ENCODE measurements at regions not wholly inside any gene's neighbourhood (a gene's known extent, or its start where the extent isn't known, plus 50 kb on each side); places are given as distances from the start of the nearest gene placed in this dataset.

- H3K27ac Mint-ChIP-seq = no peak overlapping the region
- CTCF ChIA-PET = no interaction called here
These were observed 359.8 kb downstream of the LTN1 start for GRCh38 chr21:28632755-28633408.

GRCh38 chr21:28627691-28628090 is 365.0 kb downstream of the LTN1 start:
- no peak overlapping the region for H3K9ac ChIP-seq (ENCODE audit: low read length)
- H3K27ac Mint-ChIP-seq = no peak overlapping the region
- H3K4me2 ChIP-seq (replicated peaks; ENCODE audit: low read depth, low read length, poor library complexity, severe bottlenecking) = no peak overlapping the region
- ChIA-PET POLR2A (no interaction called here), CTCF (no interaction called here)
- H3K79me2 ChIP-seq (ENCODE audit: control insufficient read depth, insufficient read depth, low read length) = no peaks in the 10 kb centered on the region
- H3K4me1 ChIP-seq (ENCODE audit: control insufficient read depth in 2 of 2, insufficient read depth in 2 of 2, low read length in 2 of 2) = no peaks in the 10 kb centered on the region
- DNase-seq = no peak
- intact Hi-C loops (cut with micrococcal nuclease) = no loop called here
- ATAC-seq (ENCODE audit: low read depth) = no peak
- H3K4me3 ChIP-seq (ENCODE audit: control extremely low read depth in 1 of 5, extremely low read depth in 1 of 5, insufficient read depth in 1 of 5, low read depth in 2 of 5, low read length in 4 of 5) = no peak overlapping the region
- H3K27me3 ChIP-seq (replicated peaks in 1 of 4; ENCODE audit: control extremely low read depth in 1 of 4, control insufficient read depth in 3 of 4, insufficient read depth in 4 of 4, low read length in 3 of 4) = no peaks in the 10 kb centered on the region
- no peaks in the 10 kb centered on the region for H3K9me3 Mint-ChIP-seq (ENCODE audit: insufficient read depth)
- no peak overlapping the region for H3K27ac ChIP-seq (ENCODE audit: low read length in 2 of 2)
- no peaks in the 10 kb centered on the region for H3K4me1 Mint-ChIP-seq
- no peaks in the 10 kb centered on the region for H3K27me3 Mint-ChIP-seq
- no peak overlapping the region for H3K4me3 Mint-ChIP-seq
- H4K20me1 ChIP-seq (ENCODE audit: control insufficient read depth, insufficient read depth, low read length, poor library complexity, severe bottlenecking) = no peaks in the 10 kb centered on the region
- H2AFZ ChIP-seq (ENCODE audit: insufficient read depth, low read depth, low read length, poor library complexity, severe bottlenecking) = no peak overlapping the region
- no peak for TF ChIP-seq EZH2 (IDR thresholded peaks at IDR 0.05; ENCODE audit: borderline replicate concordance, insufficient read depth, low read depth, low read length, poor library complexity, severe bottlenecking)
- TF ChIP-seq, protein P1, sequence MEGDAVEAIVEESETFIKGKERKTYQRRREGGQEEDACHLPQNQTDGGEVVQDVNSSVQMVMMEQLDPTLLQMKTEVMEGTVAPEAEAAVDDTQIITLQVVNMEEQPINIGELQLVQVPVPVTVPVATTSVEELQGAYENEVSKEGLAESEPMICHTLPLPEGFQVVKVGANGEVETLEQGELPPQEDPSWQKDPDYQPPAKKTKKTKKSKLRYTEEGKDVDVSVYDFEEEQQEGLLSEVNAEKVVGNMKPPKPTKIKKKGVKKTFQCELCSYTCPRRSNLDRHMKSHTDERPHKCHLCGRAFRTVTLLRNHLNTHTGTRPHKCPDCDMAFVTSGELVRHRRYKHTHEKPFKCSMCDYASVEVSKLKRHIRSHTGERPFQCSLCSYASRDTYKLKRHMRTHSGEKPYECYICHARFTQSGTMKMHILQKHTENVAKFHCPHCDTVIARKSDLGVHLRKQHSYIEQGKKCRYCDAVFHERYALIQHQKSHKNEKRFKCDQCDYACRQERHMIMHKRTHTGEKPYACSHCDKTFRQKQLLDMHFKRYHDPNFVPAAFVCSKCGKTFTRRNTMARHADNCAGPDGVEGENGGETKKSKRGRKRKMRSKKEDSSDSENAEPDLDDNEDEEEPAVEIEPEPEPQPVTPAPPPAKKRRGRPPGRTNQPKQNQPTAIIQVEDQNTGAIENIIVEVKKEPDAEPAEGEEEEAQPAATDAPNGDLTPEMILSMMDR (IDR thresholded peaks at IDR 0.05) = no peak
- no peaks in the 10 kb centered on the region for H3K9me3 ChIP-seq (ENCODE audit: control extremely low read depth in 1 of 3, control insufficient read depth in 2 of 3, insufficient read depth in 1 of 3, low read length in 2 of 3)
- H3K36me3 ChIP-seq (replicated peaks in 1 of 2; ENCODE audit: control extremely low read depth in 1 of 2, control insufficient read depth in 1 of 2, extremely low read depth in 1 of 2, insufficient read depth in 2 of 2, low read length in 1 of 2) = no peaks in the 10 kb centered on the region

More at GRCh38 chr21:28632755-28633408, 359.8 kb downstream of the LTN1 start:
- WGBS (ENCODE audit: insufficient coverage) = 80% methylated on average over 2 of the region's 3 CpGs
- Mint-ChIP-seq H3K9me3 (ENCODE audit: insufficient read depth) (no peaks in the 10 kb centered on the region), H3K4me1 (peaks cover 4% of the 10 kb centered on the region), H3K4me3 (no peak overlapping the region), H3K27me3 (no peaks in the 10 kb centered on the region)
- Histone ChIP-seq H3K9me3 (ENCODE audit: control extremely low read depth in 1 of 3, control insufficient read depth in 2 of 3, insufficient read depth in 1 of 3, low read length in 2 of 3) (peaks cover 0 to 3% (median 0%) of the 10 kb centered on the region in 3 donors), H2AFZ (ENCODE audit: insufficient read depth, low read depth, low read length, poor library complexity, severe bottlenecking) (no peak overlapping the region), H3K4me2 (replicated peaks; ENCODE audit: low read depth, low read length, poor library complexity, severe bottlenecking) (no peak overlapping the region), H3K4me3 (ENCODE audit: control extremely low read depth in 1 of 5, extremely low read depth in 1 of 5, insufficient read depth in 1 of 5, low read depth in 2 of 5, low read length in 4 of 5) (no peak overlapping the region), H3K36me3 (replicated peaks in 1 of 2; ENCODE audit: control extremely low read depth in 1 of 2, control insufficient read depth in 1 of 2, extremely low read depth in 1 of 2, insufficient read depth in 2 of 2, low read length in 1 of 2) (no peaks in the 10 kb centered on the region), H3K79me2 (ENCODE audit: control insufficient read depth, insufficient read depth, low read length) (no peaks in the 10 kb centered on the region), H3K4me1 (ENCODE audit: control insufficient read depth in 2 of 2, insufficient read depth in 2 of 2, low read length in 2 of 2) (peaks cover 0 to 3% of the 10 kb centered on the region in 2 donors), H3K9ac (ENCODE audit: low read length) (no peak overlapping the region), H4K20me1 (ENCODE audit: control insufficient read depth, insufficient read depth, low read length, poor library complexity, severe bottlenecking) (no peaks in the 10 kb centered on the region), H3K27ac (ENCODE audit: low read length in 2 of 2) (no peak overlapping the region), H3K27me3 (replicated peaks in 1 of 4; ENCODE audit: control extremely low read depth in 1 of 4, control insufficient read depth in 3 of 4, insufficient read depth in 4 of 4, low read length in 3 of 4) (peaks cover 0 to 2% (median 0%) of the 10 kb centered on the region in 4 experiments)
- intact Hi-C loops (cut with micrococcal nuclease) = no loop called here
- ATAC-seq (ENCODE audit: low read depth) (no peak), DNase-seq (no peak)
- TF ChIP-seq, protein P1 (IDR thresholded peaks at IDR 0.05) = no peak
- no peak for TF ChIP-seq EZH2 (IDR thresholded peaks at IDR 0.05; ENCODE audit: borderline replicate concordance, insufficient read depth, low read depth, low read length, poor library complexity, severe bottlenecking)
- POLR2A ChIA-PET = no interaction called here
